ENCODE measurements at regions not wholly inside any gene's neighbourhood (a gene's known extent, or its start where the extent isn't known, plus 50 kb on each side); places are given as distances from the start of the nearest gene placed in this dataset.
"Not testable (repeated sequence)": the region's sequence is repeated elsewhere in the genome, so short reads cannot be mapped to it uniquely, and the experiment has no call there.

DNA sequence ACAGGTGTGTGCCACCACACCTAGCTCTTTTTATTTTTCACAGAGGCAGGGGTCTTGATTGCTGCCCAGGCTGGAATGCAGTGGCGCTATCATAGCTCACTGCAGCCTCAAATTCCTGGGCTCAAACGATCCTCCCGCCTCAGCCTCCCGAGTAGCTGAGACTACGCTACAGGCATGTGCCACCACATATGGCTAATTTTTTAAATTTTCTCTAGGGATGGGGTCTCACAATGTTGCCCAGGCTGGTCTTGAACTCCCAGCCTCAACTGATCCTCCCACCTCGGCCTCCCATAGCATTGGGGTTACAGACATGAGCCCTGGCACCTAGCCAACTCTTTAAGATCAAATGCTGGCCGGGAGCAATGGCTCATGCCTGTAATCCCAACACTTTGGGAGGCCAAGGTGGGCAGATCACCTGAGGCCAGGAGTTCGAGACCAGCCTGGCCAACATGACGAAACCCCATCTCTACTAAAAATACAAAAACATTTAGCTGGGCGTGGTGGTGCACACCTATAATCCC lies 50.6 kb upstream of the MYL10 start:
- DNase-seq, result not testable (repeated sequence)

DNA sequence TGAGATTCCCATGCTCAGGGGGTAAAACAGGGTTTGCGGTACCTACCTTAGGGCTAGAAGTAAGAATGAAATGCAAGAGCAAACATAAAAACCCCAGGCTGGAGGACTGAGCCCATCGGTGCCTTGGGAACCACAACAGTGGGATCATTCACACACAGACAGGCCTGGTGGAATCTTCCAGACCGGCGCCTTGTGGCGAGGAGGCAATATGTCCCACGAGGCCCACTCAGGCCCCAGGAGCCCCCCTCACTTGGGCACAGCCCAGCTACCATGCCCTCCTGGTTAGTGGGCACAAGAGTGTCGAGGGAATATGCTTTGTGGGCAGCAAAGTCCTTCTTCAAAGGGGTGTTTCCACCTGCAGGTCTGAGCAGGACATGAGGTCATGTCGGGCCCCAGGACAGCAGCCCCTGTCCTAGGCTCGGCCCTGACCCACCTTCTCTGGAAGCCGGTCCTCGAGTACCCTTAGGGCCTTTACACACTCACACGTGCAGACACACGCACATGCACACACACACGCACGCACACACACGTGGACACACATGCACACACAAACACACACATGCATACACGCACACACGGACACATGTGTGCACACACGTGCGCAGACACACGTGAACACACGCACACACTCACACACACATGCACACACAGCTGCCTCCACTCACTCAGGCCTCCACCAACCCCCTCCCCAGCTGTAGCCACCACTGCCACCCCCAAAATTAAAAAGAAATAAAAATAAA lies 51.5 kb upstream of the MYL10 start:
- no peak for DNase-seq

DNA sequence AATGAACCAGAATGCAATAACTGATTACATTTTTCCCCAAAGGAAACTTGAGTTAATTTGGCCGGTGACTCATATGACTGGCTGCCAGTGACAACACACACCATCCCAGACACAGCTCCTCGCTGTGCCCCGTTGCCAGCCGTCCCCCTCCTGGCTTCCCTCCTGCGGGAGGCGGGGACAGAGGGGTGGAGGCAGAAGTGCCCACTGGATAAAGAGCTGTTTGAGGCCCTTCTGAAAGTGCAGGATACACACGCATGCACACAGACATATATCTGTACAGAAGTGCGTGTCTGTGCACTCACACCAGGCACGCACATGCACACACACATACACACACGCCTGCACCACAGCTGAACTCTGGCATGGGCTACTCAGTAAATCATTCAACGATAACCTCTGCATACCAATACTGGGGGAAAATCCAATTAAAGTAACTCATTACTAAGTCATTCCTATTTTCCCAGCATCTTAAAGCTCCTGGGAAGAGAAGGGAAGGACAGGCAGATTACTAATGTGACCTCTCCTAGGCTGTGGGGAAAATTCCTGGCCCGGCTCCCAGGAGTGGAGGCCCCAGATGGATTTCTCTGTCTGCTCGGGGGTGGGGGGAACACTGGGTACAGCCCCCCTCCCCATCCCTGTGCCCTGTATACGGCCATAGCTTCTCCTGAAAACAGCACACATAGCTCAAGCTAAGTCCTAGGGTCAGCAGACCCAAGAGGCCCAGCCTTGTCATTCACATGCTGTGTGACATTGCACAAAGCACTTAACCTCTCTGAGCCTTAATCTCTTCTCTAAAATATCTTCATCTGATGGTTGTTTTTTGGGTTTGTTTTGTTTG lies 52.3 kb upstream of the MYL10 start:
- DNase-seq, result no peak

DNA sequence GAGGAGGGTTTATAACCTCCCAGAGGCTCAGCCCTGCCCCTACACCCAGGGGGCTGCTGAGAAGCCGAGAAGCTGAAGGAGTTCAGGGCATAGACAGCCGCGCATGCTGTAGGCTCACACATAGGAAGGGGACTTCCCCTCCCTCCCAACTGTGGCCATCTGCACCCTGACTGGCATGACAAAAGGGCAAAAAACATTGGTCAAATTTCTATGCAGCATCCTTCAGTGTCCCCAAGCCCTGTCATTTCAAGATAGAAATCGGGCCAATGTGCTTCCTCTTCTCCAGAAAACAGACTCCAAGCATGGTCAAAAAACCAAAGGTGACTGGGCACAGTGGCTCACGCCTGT lies 55.9 kb upstream of the MYL10 start:
- no peak for DNase-seq

DNA sequence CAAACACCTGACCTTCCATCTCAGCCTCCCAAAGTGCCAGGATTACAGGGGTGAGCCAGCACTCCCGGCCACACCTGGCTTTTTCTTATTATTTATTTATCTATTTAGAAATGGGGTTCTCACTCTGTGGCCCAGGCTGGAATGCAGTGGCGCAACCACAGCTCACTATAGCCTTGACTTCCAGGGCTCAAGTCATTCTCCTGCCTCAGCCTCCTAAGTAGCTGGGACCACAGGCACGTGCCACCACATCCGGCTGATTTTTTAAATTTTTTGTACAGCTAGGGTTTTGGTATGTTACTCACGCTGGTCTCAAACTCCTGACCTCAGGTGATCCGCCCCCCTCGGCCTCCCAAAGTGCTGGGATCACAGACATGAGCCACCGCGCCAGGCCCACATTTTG lies 56.9 kb upstream of the MYL10 start:
- no peak for DNase-seq

DNA sequence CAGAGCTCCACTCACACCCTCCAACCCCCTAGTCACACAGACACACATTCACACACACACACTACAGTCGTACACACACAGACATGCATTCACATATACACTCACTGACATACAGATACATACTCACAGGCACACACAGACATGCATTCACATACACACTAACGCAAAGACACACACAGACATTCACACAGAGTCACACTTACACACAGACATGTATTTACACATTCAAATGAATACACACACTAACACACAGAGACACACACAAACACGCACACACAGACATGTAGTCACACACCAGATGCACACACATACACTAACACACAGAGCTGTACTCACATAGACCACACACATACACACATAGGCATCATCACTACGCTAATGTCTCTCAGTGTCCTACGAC lies 58.0 kb upstream of the MYL10 start:
- no peak for DNase-seq

DNA sequence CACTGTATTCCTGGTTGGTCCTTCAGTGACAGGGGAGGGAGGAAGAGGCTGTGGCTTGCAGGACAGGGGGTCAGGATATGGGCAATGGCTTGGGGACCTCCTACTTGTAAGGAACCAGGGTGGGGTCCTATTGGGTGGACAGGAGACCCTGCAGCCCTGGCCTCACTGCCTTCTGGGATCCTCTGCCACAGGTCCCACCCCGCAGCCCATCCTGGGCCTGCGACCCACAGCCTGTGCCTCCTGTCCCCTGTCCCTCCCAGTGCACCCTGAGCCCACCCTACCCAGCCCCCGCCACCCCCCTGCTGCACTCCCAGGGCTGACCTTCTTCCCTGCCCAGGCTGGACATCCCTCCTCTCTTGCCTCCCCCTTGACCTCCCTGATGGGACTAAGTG lies 58.7 kb upstream of the MYL10 start:
- no peak for DNase-seq

DNA sequence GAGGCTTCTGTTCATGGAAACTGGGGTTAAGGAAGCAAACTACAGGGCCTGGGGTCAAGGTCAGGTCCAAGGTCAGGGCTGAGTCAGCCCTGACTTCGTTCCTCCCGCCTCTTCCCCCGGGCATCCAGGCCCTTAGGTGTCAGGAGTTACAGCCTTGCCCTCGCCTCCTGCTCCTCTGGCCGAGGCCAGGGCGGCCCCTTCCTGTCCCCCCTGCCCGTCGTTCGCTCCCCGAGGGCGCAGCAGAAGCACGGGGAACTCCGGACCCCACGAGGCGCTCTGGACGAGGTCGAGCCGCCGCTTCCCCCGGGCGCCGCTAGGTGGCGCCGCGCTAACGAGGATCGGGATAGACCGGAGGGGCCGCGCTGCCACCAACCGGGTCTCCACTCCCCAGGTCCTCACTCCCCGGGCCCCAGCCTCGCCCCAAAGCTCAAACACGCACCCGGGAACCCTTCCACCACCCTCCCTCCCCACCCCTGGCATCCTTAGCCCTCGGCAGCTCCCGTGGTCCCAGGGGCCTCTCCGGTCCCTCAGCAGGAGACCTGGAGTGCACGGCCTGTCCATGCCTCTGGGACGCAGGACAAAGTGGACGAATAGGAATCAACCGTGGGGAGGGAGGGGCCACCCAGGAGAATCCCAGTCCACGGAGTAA lies 59.2 kb upstream of the MYL10 start:
- DNase-seq, result peak; percentile 62

DNA sequence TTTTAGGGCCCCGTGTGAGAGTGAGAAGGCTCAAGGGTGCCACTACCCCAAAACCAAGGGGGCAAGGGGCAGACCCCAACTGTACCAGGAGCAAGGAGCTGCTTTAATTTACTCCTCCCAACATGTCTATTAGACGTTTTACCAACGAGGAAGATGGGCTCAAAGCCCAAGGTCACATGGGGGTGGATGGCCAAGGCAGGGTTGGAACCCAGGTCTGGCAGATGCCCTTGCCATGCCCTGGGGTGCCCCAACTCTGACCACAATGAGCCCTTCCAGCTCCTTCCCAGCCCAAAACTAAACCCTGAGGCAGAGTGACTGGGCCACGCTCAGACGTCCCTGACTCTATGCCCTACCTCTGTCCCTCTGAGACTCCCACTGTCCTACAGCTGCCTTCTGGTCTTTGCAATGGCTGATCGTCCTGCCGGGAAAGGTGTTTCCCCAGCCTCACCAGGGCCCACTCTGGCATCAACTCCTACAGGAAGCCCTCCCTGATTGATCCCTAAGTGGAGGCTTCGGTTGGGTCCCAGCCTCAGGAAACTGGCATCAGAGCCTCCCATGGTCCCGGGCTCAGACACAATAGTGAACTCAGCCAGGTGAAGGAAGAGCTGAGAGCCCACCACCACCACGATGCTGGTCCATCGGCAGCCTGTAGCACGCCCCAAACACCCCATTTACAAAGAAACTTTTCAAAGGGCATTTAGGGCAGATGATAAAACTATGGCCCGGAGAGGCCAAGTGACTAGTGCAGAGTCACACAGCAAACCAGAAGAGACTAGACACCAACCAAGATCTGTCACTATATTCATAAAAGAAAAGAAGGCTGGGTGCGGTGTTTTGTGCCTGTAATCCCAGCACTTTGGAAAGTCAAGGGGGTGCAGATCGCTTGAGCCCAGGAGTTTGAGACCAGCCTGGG lies 60.2 kb upstream of the MYL10 start:
- no peak for DNase-seq

DNA sequence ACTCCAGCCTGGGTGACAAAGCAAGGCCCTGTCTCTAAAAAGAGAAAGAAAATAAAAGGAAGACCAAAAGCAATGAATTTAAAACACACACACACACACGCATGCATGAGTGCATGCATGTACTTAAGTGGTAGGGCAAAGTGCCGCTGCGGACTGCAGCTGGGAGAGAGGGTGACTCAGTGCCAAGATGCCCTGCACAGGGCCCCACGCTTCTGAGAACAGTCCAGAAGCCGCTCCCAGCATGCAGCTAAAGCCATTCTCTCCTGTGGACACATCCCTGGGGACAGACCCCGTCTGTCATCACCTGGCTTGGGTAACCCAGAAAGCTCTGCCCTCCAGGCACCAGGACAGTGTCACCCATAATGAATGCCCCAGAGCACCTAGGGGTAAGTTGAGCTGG lies 61.0 kb upstream of the MYL10 start:
- DNase-seq, result no peak

DNA sequence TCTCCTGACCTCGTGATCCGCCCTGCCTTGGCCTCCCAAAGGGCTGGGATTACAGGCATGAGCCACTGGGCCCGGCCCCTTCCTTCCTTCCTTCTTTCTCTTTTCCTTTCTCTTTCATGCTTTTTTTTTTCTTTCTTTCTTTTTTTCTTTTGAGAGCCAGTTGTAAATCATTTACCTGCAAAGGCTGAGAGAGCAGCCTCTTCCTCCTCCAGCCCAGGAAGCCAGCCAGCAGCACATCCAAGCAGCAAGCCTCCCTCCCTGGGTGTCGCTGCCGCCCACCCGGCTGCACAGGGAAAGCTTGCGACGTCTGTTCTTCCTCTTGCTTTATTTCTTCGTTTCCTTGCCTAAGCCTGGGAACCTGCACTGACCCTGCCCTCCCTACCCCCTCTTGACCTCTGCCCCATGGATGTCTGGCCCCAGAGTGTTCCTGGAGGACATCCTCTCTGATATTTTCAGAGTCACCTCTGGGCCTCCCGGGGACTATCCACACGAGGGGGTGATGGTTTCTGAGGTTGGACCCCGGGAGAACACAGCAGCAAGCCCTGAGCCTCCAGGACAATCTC lies 62.8 kb upstream of the MYL10 start:
- DNase-seq, result no peak

DNA sequence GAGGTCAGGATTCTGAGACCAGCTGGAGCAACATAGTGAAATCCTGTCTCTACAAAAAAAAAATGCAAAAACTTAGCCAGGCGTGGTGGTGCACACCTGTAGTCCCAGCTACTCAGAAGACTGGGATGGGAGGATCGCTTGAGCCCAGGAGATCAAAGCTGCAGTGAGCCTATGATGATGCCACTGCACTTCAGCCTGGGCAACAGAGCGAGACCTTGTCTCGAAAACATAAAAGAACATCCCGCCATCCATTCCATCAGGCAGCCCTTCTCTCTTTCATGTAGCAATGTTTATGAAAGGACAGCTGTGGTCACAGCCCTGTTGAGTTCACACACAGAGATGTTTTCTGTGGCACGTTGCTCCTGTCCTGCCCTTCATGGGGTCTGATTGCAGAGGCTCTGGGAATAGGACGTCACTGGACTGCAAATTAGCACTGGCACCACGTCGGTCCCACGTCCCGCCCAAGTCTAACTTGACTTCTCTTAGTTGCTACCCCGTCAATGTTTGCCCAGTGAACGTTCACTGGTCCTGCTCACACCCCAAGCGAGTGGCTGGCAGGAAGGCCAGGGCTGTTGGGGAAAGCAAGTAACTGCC lies 64.5 kb upstream of the MYL10 start:
- DNase-seq, result no peak

DNA sequence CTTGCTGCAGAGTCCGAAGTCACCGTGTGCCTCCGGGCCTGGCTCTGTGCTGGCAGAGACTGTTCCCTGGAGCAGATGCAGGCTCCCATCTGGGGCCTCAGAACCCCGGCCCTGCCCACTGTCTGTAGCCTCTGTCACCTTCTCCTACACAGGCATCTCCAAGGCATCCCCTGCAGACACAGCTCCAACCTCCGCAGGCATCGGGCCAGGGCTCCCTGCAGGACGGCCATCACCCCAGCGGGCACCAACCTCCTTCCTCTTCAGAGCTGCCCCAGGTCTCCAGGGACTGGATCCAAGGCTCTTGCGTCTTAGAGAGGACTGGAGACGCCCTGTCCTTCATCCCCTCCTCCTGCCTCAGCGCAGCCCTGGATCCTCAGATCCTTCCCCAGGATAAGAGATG lies 69.9 kb upstream of the MYL10 start:
- DNase-seq, result no peak

DNA sequence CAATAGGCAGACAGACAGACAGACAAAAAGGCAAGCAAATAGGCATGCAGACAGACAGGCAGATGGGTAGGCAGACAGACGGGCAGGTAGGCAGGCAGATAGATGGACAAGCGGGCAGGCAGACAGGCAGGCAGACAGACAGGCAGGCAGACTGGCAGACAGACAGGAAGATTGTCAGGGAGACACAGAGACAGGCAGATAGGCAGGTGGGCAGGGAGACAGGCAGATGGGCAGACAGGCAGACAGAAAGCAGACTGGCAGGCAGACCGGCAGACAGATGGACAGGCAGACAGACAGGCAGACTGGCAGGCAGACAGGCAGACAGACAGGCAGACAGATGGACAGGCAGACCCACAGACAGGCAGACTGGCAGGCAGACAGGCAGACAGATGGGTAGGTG lies 70.3 kb upstream of the MYL10 start:
- DNase-seq, result no peak

DNA sequence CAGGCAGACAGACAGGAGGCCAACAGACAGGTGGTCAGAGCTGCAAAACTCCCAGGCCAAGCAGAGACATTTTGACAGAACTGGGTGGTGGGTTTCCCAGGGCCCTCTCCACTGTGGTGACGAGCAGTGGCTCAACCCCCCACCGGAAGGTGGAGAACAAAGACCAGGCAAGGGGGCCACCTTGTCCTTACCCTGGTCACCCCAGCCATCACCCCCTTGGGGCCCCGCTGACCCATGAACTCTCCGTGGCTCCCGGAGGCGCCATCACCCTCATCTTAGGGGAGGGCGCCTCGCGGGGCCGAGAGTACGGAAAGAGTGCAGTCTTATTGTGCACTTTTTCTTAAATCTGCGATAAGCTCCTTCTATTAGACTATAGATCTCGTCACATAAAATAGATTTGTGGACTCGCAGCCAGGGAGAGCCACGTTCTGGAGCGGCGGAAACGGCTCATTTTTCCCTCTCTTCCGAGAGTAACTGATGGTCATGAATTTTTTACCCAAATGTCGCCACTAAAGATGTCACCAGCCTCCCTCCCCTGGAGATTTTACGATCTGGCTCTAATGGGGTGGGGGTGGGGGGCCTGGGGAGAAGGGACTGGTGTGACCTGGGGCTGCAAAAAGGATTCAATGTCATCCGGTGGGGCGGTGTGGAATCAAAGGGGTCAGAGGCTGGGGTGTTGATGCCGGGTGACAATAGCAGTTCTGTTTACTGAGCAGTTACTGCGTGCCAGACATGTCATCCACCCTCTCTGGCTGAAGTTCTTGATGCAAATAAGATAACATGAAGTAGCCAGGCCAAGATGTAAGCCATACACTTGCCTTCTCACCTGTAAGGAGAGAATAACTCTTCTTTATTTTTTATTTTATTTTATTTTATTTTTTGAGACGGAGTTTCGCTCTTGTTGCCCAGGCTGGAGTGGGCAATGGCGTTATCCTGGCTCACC lies 71.1 kb upstream of the MYL10 start:
- DNase-seq, result no peak

DNA sequence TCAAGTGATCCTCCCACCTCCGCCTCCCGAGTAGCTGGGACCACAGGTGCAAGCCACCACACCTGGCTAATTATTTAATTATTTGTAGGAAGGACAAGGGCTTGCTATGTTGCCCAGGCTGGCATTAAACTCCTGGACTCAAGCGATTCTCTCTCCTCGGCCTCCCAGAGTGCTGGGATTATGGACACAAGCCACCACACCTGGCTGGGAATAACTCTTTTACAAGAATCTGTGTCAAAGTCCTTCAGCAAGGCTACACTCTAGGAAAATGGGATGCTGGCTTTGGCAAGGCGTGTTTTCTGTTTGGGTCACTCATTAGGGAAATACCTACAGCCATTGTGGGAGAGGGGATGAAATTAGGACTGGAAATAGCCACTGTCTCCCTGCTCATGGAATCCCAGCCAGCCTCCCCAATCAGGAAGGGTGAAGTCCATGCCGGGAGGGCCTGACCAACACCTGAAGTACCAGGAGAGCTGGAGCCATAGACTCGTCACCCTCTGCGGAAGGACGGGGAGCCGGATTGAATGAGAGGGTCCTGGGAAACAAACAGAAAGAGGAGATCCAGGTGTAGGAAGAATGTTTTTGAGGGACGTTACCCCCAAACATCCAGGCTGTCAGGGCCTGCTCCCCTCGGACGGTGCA lies 72.2 kb upstream of the MYL10 start:
- DNase-seq, result no peak

DNA sequence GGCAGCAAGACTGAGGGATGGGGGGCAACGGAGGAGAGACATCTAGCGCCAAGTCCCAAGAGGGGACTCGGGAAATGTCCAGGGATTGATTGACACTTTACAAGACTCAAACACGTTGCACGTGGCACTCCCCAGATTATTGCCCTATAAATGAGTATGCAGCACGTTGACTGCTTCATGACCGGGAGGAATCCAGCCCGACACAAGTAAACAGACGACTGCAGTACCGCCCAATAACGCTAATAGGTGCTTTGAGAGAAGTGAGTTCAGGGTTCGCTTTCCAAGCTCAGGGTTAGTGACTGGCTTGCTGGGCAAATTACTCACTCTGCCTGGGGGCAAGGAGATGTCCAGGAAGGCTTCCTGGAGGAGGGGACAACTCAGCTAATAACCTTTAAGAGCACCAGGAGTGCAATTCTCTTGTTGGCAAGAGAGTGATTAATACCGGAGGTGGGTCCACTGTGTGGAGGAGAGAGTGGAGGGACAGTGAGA lies 73.3 kb upstream of the MYL10 start:
- DNase-seq, result no peak

DNA sequence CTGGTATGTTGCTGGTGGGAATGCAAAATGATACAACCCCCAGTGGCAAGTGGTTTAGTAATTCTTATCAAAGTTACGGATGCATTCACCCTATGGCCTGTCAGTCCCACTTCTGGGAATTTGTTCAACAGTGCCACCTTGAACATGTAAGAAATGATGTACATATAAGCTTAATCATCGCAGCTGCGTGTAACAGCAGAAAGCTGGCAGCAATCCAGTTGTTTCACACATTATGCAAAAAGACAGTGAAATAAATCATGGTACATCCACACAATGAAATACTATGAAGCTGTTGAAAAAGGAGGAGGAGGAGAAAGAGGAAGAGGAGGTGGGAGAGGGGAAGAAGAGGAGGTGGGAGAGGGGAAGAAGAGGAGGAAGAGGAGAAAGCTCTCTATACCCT lies 76.2 kb upstream of the MYL10 start:
- DNase-seq, result no peak

DNA sequence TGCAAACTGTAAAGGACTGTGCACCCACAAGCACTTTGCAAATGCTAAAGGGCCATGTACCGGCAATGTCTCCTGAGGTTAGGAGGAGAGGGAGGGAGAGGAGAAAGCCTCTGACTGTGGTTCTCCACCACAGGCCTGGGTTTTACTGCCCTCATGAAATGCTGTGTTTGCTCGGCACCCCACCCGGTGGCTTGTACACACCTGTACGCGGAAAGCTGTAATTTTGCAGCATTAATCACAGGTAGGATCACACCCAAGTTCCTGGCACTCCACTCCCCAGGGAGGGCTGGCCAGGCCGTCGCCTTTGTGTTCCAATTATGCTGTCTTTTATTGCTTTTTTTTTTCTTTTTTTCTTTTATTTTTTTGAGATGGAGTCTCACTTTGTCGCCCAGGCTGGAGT lies 78.5 kb upstream of the MYL10 start:
- DNase-seq, result no peak

DNA sequence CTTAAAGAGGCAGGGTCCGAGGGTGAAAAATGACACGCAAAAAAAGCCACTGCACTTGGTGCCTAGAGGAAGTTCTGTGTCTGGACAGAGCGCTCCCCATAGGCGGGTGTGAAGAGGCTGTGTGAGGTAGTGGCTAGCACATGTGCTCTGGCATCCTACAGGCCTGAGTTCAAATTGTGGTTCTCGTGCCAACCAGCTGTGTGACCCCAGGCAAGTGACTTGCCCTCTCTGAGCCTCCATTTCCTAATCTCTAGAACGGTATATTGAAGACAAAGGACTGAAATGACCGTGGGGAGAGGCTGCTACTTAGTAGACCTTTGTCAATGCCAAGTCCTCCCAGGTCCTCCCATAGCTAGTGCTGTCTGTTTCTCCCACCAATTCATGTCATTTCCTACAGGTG lies 79.1 kb upstream of the MYL10 start:
- DNase-seq, result no peak

All from NCI-H1694 (cell line).